Neuronal stem cell (in vitro differentiated cells): ENCODE measurements at regions not wholly inside any gene's neighbourhood (a gene's known extent, or its start where the extent isn't known, plus 50 kb on each side); places are given as distances from the start of the nearest gene placed in this dataset.

Experiments used
- DNase-seq: peaks from one replicate; pipeline ENCODE4 v3.0.0-alpha.2; 2013; ENCODE audit warnings: low spot score
- H2AFZ ChIP-seq: one replicate; pipeline ENCODE4 v1.6.1; 2013; ENCODE audit warnings: mild to moderate bottlenecking, low read length, inconsistent platforms
- H2AK5ac ChIP-seq: 2 replicates; pipeline ENCODE4 v1.6.1; 2013; ENCODE audit warnings: low read depth, mild to moderate bottlenecking, inconsistent platforms, low read length, moderate library complexity, mixed read lengths
- H2BK120ac ChIP-seq: 2 replicates; pipeline ENCODE4 v1.6.1; 2013; ENCODE audit warnings: low read depth, mild to moderate bottlenecking, inconsistent platforms, low read length, moderate library complexity, mixed read lengths
- H2BK12ac ChIP-seq: one replicate; pipeline ENCODE4 v1.6.1; 2013; ENCODE audit warnings: low read length, inconsistent platforms
- H2BK15ac ChIP-seq: 2 replicates; pipeline ENCODE4 v1.6.1; 2013; ENCODE audit warnings: mild to moderate bottlenecking, low read length, inconsistent platforms, mixed read lengths
- H2BK5ac ChIP-seq: one replicate; pipeline ENCODE4 v1.6.1; 2013; ENCODE audit warnings: inconsistent platforms, mild to moderate bottlenecking, low read length, moderate library complexity
- H3K14ac ChIP-seq: one replicate; pipeline ENCODE4 v1.6.1; 2013; ENCODE audit warnings: low read length, inconsistent platforms
- H3K18ac ChIP-seq: 2 replicates; pipeline ENCODE4 v1.6.1; 2013; ENCODE audit warnings: low read length, inconsistent platforms
- H3K23ac ChIP-seq: 2 replicates; pipeline ENCODE4 v1.6.1; 2013; ENCODE audit warnings: low read depth, mild to moderate bottlenecking, mixed read lengths, low read length, inconsistent platforms; ENCODE audit not compliant: poor library complexity
- H3K27ac ChIP-seq: replicated peaks from 3 replicates; pipeline ENCODE4 v1.5.1; 2013; ENCODE audit warnings: low read length, inconsistent platforms
- H3K27me3 ChIP-seq, 3 experiments: 2 replicates each; pipeline ENCODE4 v1.6.1; 2013; ENCODE audit warnings: low read length in 3 of 3, mild to moderate bottlenecking in 2 of 3, inconsistent platforms in 1 of 3, low read depth in 1 of 3, mixed read lengths in 1 of 3, moderate library complexity in 1 of 3; ENCODE audit not compliant: control insufficient read depth in 3 of 3, insufficient read depth in 3 of 3
- H3K36me3 ChIP-seq, 2 donors: replicated peaks in 1 of 2; 2 replicates each; pipeline ENCODE4 v1.6.1; 2013; ENCODE audit warnings: low read length in 2 of 2; ENCODE audit not compliant: control insufficient read depth in 2 of 2, insufficient read depth in 2 of 2
- H3K4ac ChIP-seq: 2 replicates; pipeline ENCODE4 v1.6.1; 2013; ENCODE audit warnings: inconsistent platforms, mild to moderate bottlenecking, low read length, moderate library complexity
- H3K4me1 ChIP-seq, 2 donors: 1 replicate in 1 of 2; 2 replicates in 1 of 2; pipeline ENCODE4 v1.6.1; 2013; ENCODE audit warnings: low read length in 2 of 2, low read depth in 1 of 2; ENCODE audit not compliant: control insufficient read depth in 2 of 2, insufficient read depth in 1 of 2
- H3K4me2 ChIP-seq: one replicate; pipeline ENCODE4 v1.6.1; 2013; ENCODE audit warnings: mild to moderate bottlenecking, low read length, inconsistent platforms; ENCODE audit not compliant: insufficient read depth, poor library complexity, severe bottlenecking
- H3K4me3 ChIP-seq, 2 donors: 2 replicates each; pipeline ENCODE4 v1.5.1; 2013; ENCODE audit warnings: low read length in 2 of 2, mild to moderate bottlenecking in 2 of 2, inconsistent platforms in 1 of 2, moderate library complexity in 1 of 2
- H3K79me1 ChIP-seq: one replicate; pipeline ENCODE4 v1.6.1; 2013; ENCODE audit warnings: low read depth, mild to moderate bottlenecking, inconsistent platforms, low read length, moderate library complexity
- H3K9ac ChIP-seq: one replicate; pipeline ENCODE4 v1.6.1; 2013; ENCODE audit warnings: mild to moderate bottlenecking, low read depth, low read length, inconsistent platforms; ENCODE audit not compliant: poor library complexity
- H3K9me3 ChIP-seq, 2 donors: replicated peaks in 1 of 2; 2 replicates each; pipeline versions ENCODE3 to v1.6.1; 2013; ENCODE audit warnings: low read length in 2 of 2, mild to moderate bottlenecking in 2 of 2, inconsistent platforms in 1 of 2, low read depth in 1 of 2, mixed read lengths in 1 of 2, moderate library complexity in 1 of 2; ENCODE audit not compliant: control insufficient read depth in 2 of 2, insufficient read depth in 1 of 2
- H4K8ac ChIP-seq: one replicate; pipeline ENCODE4 v1.6.1; 2013; ENCODE audit warnings: low read depth, mild to moderate bottlenecking, inconsistent platforms, low read length, moderate library complexity
- H4K91ac ChIP-seq: one replicate; pipeline ENCODE4 v1.6.1; 2013; ENCODE audit warnings: low read length, low read depth, mild to moderate bottlenecking, inconsistent platforms; ENCODE audit not compliant: poor library complexity
- WGBS, 2 donors: extraction: QIAGEN DNeasy Blood & Tissue Kit; methylation state at CpG; one replicate each; pipeline ENCODE4 v1.1.7; 2013; ENCODE audit warnings: missing lambda C conversion rate in 2 of 2, mixed read lengths in 1 of 2; ENCODE audit not compliant: insufficient read length in 2 of 2, insufficient replicate concordance in 1 of 2; ENCODE audit errors: extremely low coverage in 2 of 2; 5-methylcytosine and 5-hydroxymethylcytosine counted together

GRCh38 chr15:46278486-46279090 lies 643.8 kb downstream of the SQOR start:
- Histone ChIP-seq H2BK120ac (no peak overlapping the region), H3K9ac (no peak overlapping the region), H4K8ac (no peak overlapping the region), H3K4me1 (peaks cover 0 to 3% of the 10 kb centered on the region in 2 donors), H2BK5ac (no peak overlapping the region), H3K14ac (no peak overlapping the region), H4K91ac (no peak overlapping the region), H3K23ac (no peak overlapping the region), H2BK12ac (no peak overlapping the region), H2BK15ac (no peak overlapping the region), H2AK5ac (no peak overlapping the region), H3K4me3 (no peak overlapping the region), H3K9me3 (no peaks in the 10 kb centered on the region), H3K36me3 (no peaks in the 10 kb centered on the region), H3K4ac (no peak overlapping the region), H3K18ac (no peak overlapping the region), H3K79me1 (no peaks in the 10 kb centered on the region), H3K27me3 (no peaks in the 10 kb centered on the region), H3K27ac (no peak overlapping the region), H2AFZ (no peak overlapping the region), H3K4me2 (no peak overlapping the region)
- WGBS, 2 donors = no CpG with 5 or more reads among the region's 5 CpGs
- no peak for DNase-seq

GRCh38 chr15:46280762-46281542 lies 646.1 kb downstream of the SQOR start:
- H2BK5ac ChIP-seq = no peak overlapping the region
- no peaks in the 10 kb centered on the region for H3K9me3 ChIP-seq
- no peak for DNase-seq
- no peaks in the 10 kb centered on the region for H3K79me1 ChIP-seq
- H3K4me2 ChIP-seq = no peak overlapping the region
- no peak overlapping the region for H3K18ac ChIP-seq
- H3K23ac ChIP-seq = no peak overlapping the region
- H3K4me1 ChIP-seq = peaks cover 0 to 3% of the 10 kb centered on the region in 2 donors
- H3K27me3 ChIP-seq = no peaks in the 10 kb centered on the region
- no peaks in the 10 kb centered on the region for H3K36me3 ChIP-seq
- no peak overlapping the region for H2BK15ac ChIP-seq
- no peak overlapping the region for H2BK12ac ChIP-seq
- no peak overlapping the region for H3K9ac ChIP-seq
- H2AFZ ChIP-seq = no peak overlapping the region
- no peak overlapping the region for H2BK120ac ChIP-seq
- no peak overlapping the region for H3K4ac ChIP-seq
- no peak overlapping the region for H4K8ac ChIP-seq
- no peak overlapping the region for H3K27ac ChIP-seq
- no CpG with 5 or more reads among the region's 4 CpGs for WGBS, 2 donors
- no peak overlapping the region for H2AK5ac ChIP-seq
- H3K14ac ChIP-seq = no peak overlapping the region
- no peak overlapping the region for H3K4me3 ChIP-seq
- no peak overlapping the region for H4K91ac ChIP-seq

- Histone ChIP-seq H3K79me1 (no peaks in the 10 kb centered on the region), H3K23ac (no peak overlapping the region), H2BK120ac (no peak overlapping the region), H3K4ac (no peak overlapping the region), H2BK15ac (no peak overlapping the region), H3K27ac (no peak overlapping the region), H4K8ac (no peak overlapping the region), H3K18ac (no peak overlapping the region), H3K4me3 (no peak overlapping the region), H3K14ac (no peak overlapping the region), H3K4me1 (peaks cover 0 to 3% of the 10 kb centered on the region in 2 donors), H3K36me3 (no peaks in the 10 kb centered on the region), H2BK5ac (no peak overlapping the region), H2BK12ac (no peak overlapping the region), H3K9ac (no peak overlapping the region), H2AFZ (no peak overlapping the region), H4K91ac (no peak overlapping the region), H3K4me2 (no peak overlapping the region), H3K9me3 (no peaks in the 10 kb centered on the region), H3K27me3 (no peaks in the 10 kb centered on the region), H2AK5ac (no peak overlapping the region)
- no CpG with 5 or more reads among the region's 3 CpGs for WGBS, 2 donors
- no peak for DNase-seq
Measured at GRCh38 chr15:46293550-46293949, 658.7 kb downstream of the SQOR start.

- Histone ChIP-seq H2AFZ (no peak overlapping the region), H3K9ac (no peak overlapping the region), H2BK12ac (no peak overlapping the region), H2AK5ac (no peak overlapping the region), H3K4me2 (no peak overlapping the region), H3K27ac (no peak overlapping the region), H3K4me3 (no peak overlapping the region), H3K27me3 (no peaks in the 10 kb centered on the region), H4K8ac (no peak overlapping the region), H2BK15ac (no peak overlapping the region), H3K4ac (no peak overlapping the region), H2BK5ac (no peak overlapping the region), H3K18ac (peak overlapping the region; percentile 81), H3K79me1 (no peaks in the 10 kb centered on the region), H3K14ac (no peak overlapping the region), H3K23ac (no peak overlapping the region), H4K91ac (no peak overlapping the region), H2BK120ac (no peak overlapping the region), H3K4me1 (peaks cover 0 to 5% of the 10 kb centered on the region in 2 donors), H3K36me3 (no peaks in the 10 kb centered on the region), H3K9me3 (no peaks in the 10 kb centered on the region)
- WGBS, 2 donors = no CpG with 5 or more reads among the region's 8 CpGs
- DNase-seq = no peak
Measured at GRCh38 chr15:46296002-46296401, 661.2 kb downstream of the SQOR start.
